ENCODE measurements at regions not wholly inside any gene's neighbourhood (a gene's known extent, or its start where the extent isn't known, plus 50 kb on each side); places are given as distances from the start of the nearest gene placed in this dataset.

GRCh38 chr5:56648460-56649034 is 166.8 kb upstream of the MAP3K1 start:
- peaks cover 0 to 3% (median 0%) of the 10 kb centered on the region in 3 donors for H3K4me1 ChIP-seq
- H3K27me3 ChIP-seq: no peaks in the 10 kb centered on the region
- no peak overlapping the region for H3K27ac ChIP-seq
- DNase-seq (no peak), ATAC-seq (peak in 3 of 4 donors; percentile 37 to 50 (median 46)), FAIRE-seq (no peak)
- no peak overlapping the region for H3K4me3 ChIP-seq
- 50 to 55% methylated on average over 2 of the region's 2 CpGs for WGBS, 2 donors
- H3K36me3 ChIP-seq: no peaks in the 10 kb centered on the region
- TF ChIP-seq CTCF (IDR thresholded peaks at IDR 0.05): no peak
- intact Hi-C loops (cut with DNase I): loop anchor here in 1 of 3 donors (10.0 kb wide), 1 partner anchor 166 kb away; the partner anchor contains the start of gene MAP3K1
- no peaks in the 10 kb centered on the region for H3K9me3 ChIP-seq

- Histone ChIP-seq H3K36me3 (no peaks in the 10 kb centered on the region), H3K27ac (no peak overlapping the region), H3K27me3 (no peaks in the 10 kb centered on the region), H3K4me3 (no peak overlapping the region), H3K4me1 (peaks cover 0 to 3% (median 0%) of the 10 kb centered on the region in 3 donors), H3K9me3 (no peaks in the 10 kb centered on the region)
- no peak for ATAC-seq
- intact Hi-C loops (cut with DNase I): loop anchor here in 1 of 3 donors (10.0 kb wide), 1 partner anchor 168 kb away; the partner anchor contains the start of gene MAP3K1
- TF ChIP-seq CTCF (IDR thresholded peaks at IDR 0.05): no peak
- WGBS, 2 donors: 69 to 91% methylated on average over 4 of the region's 4 CpGs
- FAIRE-seq: no peak
- DNase-seq: no peak
These were observed 168.1 kb upstream of the MAP3K1 start for GRCh38 chr5:56647099-56647850.

GRCh38 chr5:56641635-56642260 is 173.6 kb upstream of the MAP3K1 start:
- intact Hi-C loops (cut with DNase I): loop anchor here in 1 of 3 donors (10.0 kb wide), 1 partner anchor 173 kb away; the partner anchor contains the start of gene MAP3K1

GRCh38 chr5:56640763-56641406 is 174.5 kb upstream of the MAP3K1 start:
- no peak overlapping the region for H3K4me3 ChIP-seq
- H3K27me3 ChIP-seq: no peaks in the 10 kb centered on the region
- DNase-seq (peak in 4 of 6 donors; percentile 56 to 78 (median 63)), FAIRE-seq (no peak), ATAC-seq (peak; percentile 67 to 83 (median 76))
- TF ChIP-seq CTCF (IDR thresholded peaks at IDR 0.05): no peak
- no peaks in the 10 kb centered on the region for H3K9me3 ChIP-seq
- WGBS, 2 donors: 23 to 24% methylated on average over 3 of the region's 3 CpGs
- peak overlapping the region; percentile 47 to 80 (median 63) for H3K27ac ChIP-seq
- intact Hi-C loops (cut with DNase I): loop anchor here in 1 of 3 donors (10.0 kb wide), 1 partner anchor 174 kb away; the partner anchor contains the start of gene MAP3K1
- H3K4me1 ChIP-seq: peaks cover 26 to 56% (median 53%) of the 10 kb centered on the region in 3 donors
- no peaks in the 10 kb centered on the region for H3K36me3 ChIP-seq

More at GRCh38 chr5:56641635-56642260, 173.6 kb upstream of the MAP3K1 start:
- ATAC-seq: peak in 1 of 4 donors; percentile 6
- 23% methylated on average over 8 of the region's 8 CpGs for WGBS, 2 donors
- no peak for DNase-seq
- TF ChIP-seq CTCF (IDR thresholded peaks at IDR 0.05): no peak
- Histone ChIP-seq H3K9me3 (no peaks in the 10 kb centered on the region), H3K36me3 (no peaks in the 10 kb centered on the region), H3K4me3 (no peak overlapping the region), H3K27ac (peak overlapping the region in 3 of 4 donors; percentile 49 to 80 (median 77)), H3K4me1 (peaks cover 22 to 49% (median 48%) of the 10 kb centered on the region in 3 donors), H3K27me3 (no peaks in the 10 kb centered on the region)
- no peak for FAIRE-seq
